ENCODE measurements at regions not wholly inside any gene's neighbourhood (a gene's known extent, or its start where the extent isn't known, plus 50 kb on each side); places are given as distances from the start of the nearest gene placed in this dataset.

GRCh38 chr10:108424656-108425055, 1260.2 kb upstream of the SORCS1 start:
- no peak for DNase-seq (ENCODE audit: low read depth in 2 of 2)

GRCh38 chr10:108422286-108422685, 1257.8 kb upstream of the SORCS1 start:
- no peak for DNase-seq (ENCODE audit: low read depth in 2 of 2)

GRCh38 chr10:108421266-108421665, 1256.8 kb upstream of the SORCS1 start:
- DNase-seq (ENCODE audit: low read depth in 2 of 2): no peak

- no peak for DNase-seq (ENCODE audit: low read depth in 2 of 2)
Observed at GRCh38 chr10:108413954-108414353, 1249.4 kb upstream of the SORCS1 start.

GRCh38 chr10:108412323-108412722, 1247.8 kb upstream of the SORCS1 start:
- no peak for DNase-seq (ENCODE audit: low read depth in 2 of 2)

GRCh38 chr10:108411894-108412293, 1247.4 kb upstream of the SORCS1 start:
- no peak for DNase-seq (ENCODE audit: low read depth in 2 of 2)

GRCh38 chr10:108411206-108411605, 1246.7 kb upstream of the SORCS1 start:
- DNase-seq (ENCODE audit: low read depth in 2 of 2): no peak

GRCh38 chr10:108410236-108410635, 1245.7 kb upstream of the SORCS1 start:
- DNase-seq (ENCODE audit: low read depth in 2 of 2): no peak

GRCh38 chr10:108409306-108409705, 1244.8 kb upstream of the SORCS1 start:
- no peak for DNase-seq (ENCODE audit: low read depth in 2 of 2)

- DNase-seq (ENCODE audit: low read depth in 2 of 2): no peak
Observed at GRCh38 chr10:108404155-108404554, 1239.6 kb upstream of the SORCS1 start.

GRCh38 chr10:108399465-108399864, 1235.0 kb upstream of the SORCS1 start:
- DNase-seq (ENCODE audit: low read depth in 2 of 2): no peak

- no peak for DNase-seq (ENCODE audit: low read depth in 2 of 2)
Observed at GRCh38 chr10:108393089-108393488, 1228.6 kb upstream of the SORCS1 start.

- no peak for DNase-seq (ENCODE audit: low read depth in 2 of 2)
Observed at GRCh38 chr10:108392286-108392685, 1227.8 kb upstream of the SORCS1 start.

GRCh38 chr10:108388706-108389105, 1224.2 kb upstream of the SORCS1 start:
- no peak for DNase-seq (ENCODE audit: low read depth in 2 of 2)

GRCh38 chr10:108385963-108386362, 1221.5 kb upstream of the SORCS1 start:
- DNase-seq (ENCODE audit: low read depth in 2 of 2): no peak

- DNase-seq (ENCODE audit: low read depth in 2 of 2): no peak
Observed at GRCh38 chr10:108384378-108384777, 1219.9 kb upstream of the SORCS1 start.

GRCh38 chr10:108378779-108379178, 1214.3 kb upstream of the SORCS1 start:
- DNase-seq (ENCODE audit: low read depth in 2 of 2): no peak

- DNase-seq (ENCODE audit: low read depth in 2 of 2): no peak
Observed at GRCh38 chr10:108375691-108376090, 1211.2 kb upstream of the SORCS1 start.

GRCh38 chr10:108374991-108375390, 1210.5 kb upstream of the SORCS1 start:
- no peak for DNase-seq (ENCODE audit: low read depth in 2 of 2)

GRCh38 chr10:108365541-108365940, 1201.0 kb upstream of the SORCS1 start:
- DNase-seq (ENCODE audit: low read depth in 2 of 2): no peak

- no peak for DNase-seq (ENCODE audit: low read depth in 2 of 2)
Observed at GRCh38 chr10:108363576-108363975, 1199.1 kb upstream of the SORCS1 start.

- no peak for DNase-seq (ENCODE audit: low read depth in 2 of 2)
Observed at GRCh38 chr10:108362961-108363360, 1198.5 kb upstream of the SORCS1 start.

GRCh38 chr10:108362296-108362695, 1197.8 kb upstream of the SORCS1 start:
- DNase-seq (ENCODE audit: low read depth in 2 of 2): no peak

GRCh38 chr10:108360187-108360586, 1195.7 kb upstream of the SORCS1 start:
- DNase-seq (ENCODE audit: low read depth in 2 of 2): no peak

- no peak for DNase-seq (ENCODE audit: low read depth in 2 of 2)
Observed at GRCh38 chr10:108358912-108359311, 1194.4 kb upstream of the SORCS1 start.
